ENCODE measurements at regions not wholly inside any gene's neighbourhood (a gene's known extent, or its start where the extent isn't known, plus 50 kb on each side); places are given as distances from the start of the nearest gene placed in this dataset.
"Not testable (repeated sequence)": the region's sequence is repeated elsewhere in the genome, so short reads cannot be mapped to it uniquely, and the experiment has no call there.

DNA sequence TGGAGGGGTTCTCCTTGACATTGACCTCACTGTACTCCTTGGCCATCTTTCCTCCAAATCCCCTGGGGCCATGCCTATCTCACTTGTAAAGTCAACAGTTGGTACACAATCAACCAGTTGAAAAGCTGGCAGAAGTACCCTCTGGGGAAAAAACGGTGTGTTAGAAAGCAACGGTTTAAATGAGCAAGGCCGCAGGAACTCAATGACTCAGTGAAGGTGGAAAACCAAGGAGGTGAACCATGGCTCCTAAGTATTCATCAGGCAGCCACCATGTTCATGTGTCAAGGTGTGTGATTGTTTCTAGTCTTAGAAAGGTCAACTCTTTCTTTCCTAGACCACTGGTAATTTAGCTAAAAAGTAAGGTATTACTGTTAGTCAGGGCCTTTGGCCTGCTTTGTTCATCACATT, 130.9 kb upstream of the SATB1 start:
- Mint-ChIP-seq H3K27me3 (no peaks in the 10 kb centered on the region), H3K27ac (no peak overlapping the region), H3K4me1 (peaks cover 37% of the 10 kb centered on the region), H3K9me3 (peaks cover 7% of the 10 kb centered on the region), H3K36me3 (peaks cover 14% of the 10 kb centered on the region), H3K4me3 (no peak overlapping the region)
- POLR2A ChIA-PET, result interaction anchor here (2.5 kb wide), 1 partner anchor 157 kb away, joined by 8 read pairs; no protein-coding TSS in a partner anchor
- no peak for DNase-seq
- ATAC-seq (ENCODE audit: low read depth), result no peak

DNA sequence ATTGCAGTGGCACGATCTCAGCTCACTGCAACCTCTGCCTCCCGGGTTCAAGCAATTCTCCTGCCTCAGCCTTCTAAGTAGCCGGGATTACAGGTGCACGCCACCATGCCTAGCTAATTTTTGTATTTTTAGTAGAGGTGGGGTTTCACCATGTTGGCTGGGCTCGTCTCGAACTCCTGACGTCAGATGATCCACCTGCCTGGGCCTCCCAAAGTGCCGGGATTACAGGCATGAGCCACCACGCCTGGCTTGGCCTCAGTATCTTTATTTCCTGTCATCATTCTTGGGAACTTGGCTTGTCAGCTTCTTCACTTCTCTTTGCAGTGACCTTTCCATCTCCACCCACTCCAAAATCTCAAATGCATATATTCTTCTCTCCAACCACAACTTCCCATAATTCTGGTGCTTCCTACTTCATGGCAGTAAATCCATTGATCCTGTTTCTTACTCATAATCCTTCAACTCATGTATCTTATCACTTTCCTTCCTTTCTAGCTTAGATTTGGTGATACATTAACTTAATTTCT, 127.5 kb upstream of the SATB1 start:
- not testable (repeated sequence) for H3K36me3 Mint-ChIP-seq; ATAC-seq (ENCODE audit: low read depth); H3K27me3 Mint-ChIP-seq; H3K4me3 Mint-ChIP-seq; H3K9me3 Mint-ChIP-seq; H3K27ac Mint-ChIP-seq; DNase-seq
- POLR2A ChIA-PET, result interaction anchor here (0.7 kb wide), 1 partner anchor 1501 kb away, joined by 3 read pairs; no protein-coding TSS in a partner anchor
- H3K4me1 Mint-ChIP-seq, result peaks cover 14% of the 10 kb centered on the region

DNA sequence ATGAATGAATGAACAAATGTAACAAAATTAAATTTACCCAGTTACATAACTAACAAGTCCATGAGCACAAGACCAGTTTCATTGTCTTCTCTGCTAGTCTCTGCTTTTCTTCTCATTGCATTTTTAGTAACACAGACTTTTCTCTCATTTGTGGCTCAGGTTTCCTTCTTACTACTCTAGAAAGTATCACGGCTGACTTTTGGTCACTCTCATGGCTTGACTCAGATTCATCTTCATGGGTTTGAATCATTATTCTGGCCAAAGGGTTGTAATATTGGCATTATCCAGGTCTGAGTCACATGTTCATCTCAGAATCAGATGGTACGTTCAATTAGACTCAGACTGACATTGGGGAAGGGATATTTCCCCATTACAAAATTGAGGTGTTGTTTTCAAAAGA, 121.5 kb upstream of the SATB1 start:
- Mint-ChIP-seq H3K27me3 (no peaks in the 10 kb centered on the region), H3K36me3 (peaks cover 20% of the 10 kb centered on the region), H3K4me1 (peaks cover 1% of the 10 kb centered on the region), H3K9me3 (peaks cover 12% of the 10 kb centered on the region), H3K4me3 (no peak overlapping the region), H3K27ac (no peak overlapping the region)
- DNase-seq (no peak), ATAC-seq (ENCODE audit: low read depth) (no peak)
- POLR2A ChIA-PET, result no interaction called here

DNA sequence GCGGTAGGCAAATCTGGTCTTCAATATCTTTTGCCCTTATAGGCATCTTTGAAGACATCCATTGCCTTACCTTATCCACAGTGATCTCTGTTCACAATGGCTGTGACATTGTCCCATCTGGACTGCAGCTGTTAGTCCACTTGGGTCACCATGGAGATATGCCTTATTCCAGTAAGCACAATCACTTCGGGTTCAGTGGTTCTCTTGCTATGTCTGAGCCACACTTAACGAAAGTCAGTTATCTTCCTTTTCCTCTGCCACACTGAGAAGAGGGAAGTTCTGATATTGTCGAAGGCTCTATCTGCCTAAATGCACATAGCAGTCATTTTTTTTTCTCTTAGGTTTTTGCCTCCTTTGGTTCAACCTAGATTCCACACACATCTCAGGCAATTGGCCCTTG, 119.0 kb upstream of the SATB1 start:
- Mint-ChIP-seq H3K27me3 (no peaks in the 10 kb centered on the region), H3K27ac (no peak overlapping the region), H3K4me1 (peaks cover 1% of the 10 kb centered on the region), H3K9me3 (peaks cover 8% of the 10 kb centered on the region), H3K36me3 (peaks cover 19% of the 10 kb centered on the region), H3K4me3 (no peak overlapping the region)
- POLR2A ChIA-PET, result no interaction called here
- DNase-seq (no peak), ATAC-seq (ENCODE audit: low read depth) (no peak)

DNA sequence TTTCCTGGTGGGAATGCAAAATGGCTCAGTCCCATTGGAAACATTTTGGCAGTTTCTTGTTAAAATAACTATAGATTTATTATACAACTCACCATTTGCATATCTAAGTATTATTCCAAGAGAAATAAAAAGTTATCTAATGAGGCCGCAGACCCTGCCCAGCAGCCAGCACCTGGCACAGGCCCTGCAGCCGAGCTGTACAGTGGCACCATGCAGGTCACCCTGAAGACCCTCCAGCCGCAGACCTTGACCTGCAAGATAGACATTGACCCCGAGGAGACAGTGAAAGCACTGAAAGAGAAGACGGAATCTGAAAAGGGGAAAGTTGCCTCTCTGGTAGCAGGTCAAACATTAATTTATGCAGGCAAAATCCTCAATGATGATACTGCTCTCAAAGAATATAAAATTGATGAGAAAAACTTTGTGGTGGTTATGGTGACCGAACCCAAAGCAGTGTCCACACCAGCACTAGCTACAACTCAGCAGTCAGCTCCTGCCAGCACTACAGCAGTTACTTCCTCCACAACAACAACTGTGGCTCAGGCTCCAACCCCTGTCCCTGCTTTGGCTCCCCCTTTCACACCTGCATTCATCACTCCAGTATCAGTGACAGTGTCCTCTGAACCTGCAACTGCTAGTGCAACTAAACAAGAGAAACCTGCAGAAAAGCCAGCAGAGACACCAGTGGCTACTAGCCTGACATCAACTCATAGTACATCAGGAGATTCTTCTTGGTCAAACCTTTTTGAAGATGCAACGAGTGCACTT, 113.5 kb upstream of the SATB1 start:
- no peaks in the 10 kb centered on the region for H3K4me1 Mint-ChIP-seq
- H3K27ac Mint-ChIP-seq, result no peak overlapping the region
- no peaks in the 10 kb centered on the region for H3K27me3 Mint-ChIP-seq
- no peak for ATAC-seq (ENCODE audit: low read depth)
- DNase-seq, result no peak
- H3K9me3 Mint-ChIP-seq, result peaks cover 4% of the 10 kb centered on the region
- H3K4me3 Mint-ChIP-seq, result no peak overlapping the region
- peaks cover 9% of the 10 kb centered on the region for H3K36me3 Mint-ChIP-seq
- POLR2A ChIA-PET, result no interaction called here

DNA sequence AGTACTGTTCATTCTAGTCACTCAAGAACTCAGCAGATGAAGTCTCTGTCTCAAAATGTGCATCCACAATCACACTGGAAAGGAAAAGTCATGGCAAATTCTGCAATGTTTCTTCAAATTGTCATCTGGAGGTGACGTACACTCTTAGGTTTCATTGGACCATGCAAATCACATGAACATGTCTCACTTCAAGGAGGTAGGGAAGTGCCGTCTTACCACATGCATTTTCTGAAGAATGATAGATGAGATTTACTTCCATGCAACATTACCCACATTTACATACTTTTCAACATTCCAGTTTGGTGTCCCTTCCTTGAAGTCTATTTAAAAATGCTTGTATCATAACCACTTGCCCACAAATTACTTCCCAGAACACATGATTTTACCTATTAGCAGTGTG, 107.9 kb upstream of the SATB1 start:
- Mint-ChIP-seq H3K36me3 (peaks cover 27% of the 10 kb centered on the region), H3K9me3 (peaks cover 2% of the 10 kb centered on the region), H3K27me3 (no peaks in the 10 kb centered on the region), H3K27ac (no peak overlapping the region), H3K4me1 (peaks cover 2% of the 10 kb centered on the region), H3K4me3 (no peak overlapping the region)
- POLR2A ChIA-PET, result no interaction called here
- ATAC-seq (ENCODE audit: low read depth) (no peak), DNase-seq (no peak)

DNA sequence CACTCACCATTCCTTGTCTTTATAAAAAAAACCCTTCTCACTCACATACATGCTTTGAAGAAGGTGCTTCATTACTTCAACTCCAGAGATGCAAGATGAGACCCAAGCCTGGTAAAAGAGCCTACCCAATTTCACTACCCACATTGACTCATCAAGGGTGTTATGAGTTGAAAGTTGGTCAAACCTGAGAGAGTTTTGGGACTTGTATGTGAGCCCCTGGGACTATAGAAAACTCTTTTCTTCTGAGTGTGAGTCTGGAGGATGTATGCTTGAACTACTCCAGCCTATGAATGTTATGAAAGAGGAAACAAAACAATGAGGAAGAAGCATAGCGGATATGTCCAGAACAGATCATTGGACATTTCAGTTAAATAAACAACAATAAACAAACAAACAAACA, 106.5 kb upstream of the SATB1 start:
- POLR2A ChIA-PET, result no interaction called here
- no peak overlapping the region for H3K27ac Mint-ChIP-seq
- no peak for ATAC-seq (ENCODE audit: low read depth)
- peaks cover 6% of the 10 kb centered on the region for H3K9me3 Mint-ChIP-seq
- no peak for DNase-seq
- H3K36me3 Mint-ChIP-seq, result peaks cover 35% of the 10 kb centered on the region
- H3K4me3 Mint-ChIP-seq, result no peak overlapping the region
- peaks cover 6% of the 10 kb centered on the region for H3K4me1 Mint-ChIP-seq
- no peaks in the 10 kb centered on the region for H3K27me3 Mint-ChIP-seq

DNA sequence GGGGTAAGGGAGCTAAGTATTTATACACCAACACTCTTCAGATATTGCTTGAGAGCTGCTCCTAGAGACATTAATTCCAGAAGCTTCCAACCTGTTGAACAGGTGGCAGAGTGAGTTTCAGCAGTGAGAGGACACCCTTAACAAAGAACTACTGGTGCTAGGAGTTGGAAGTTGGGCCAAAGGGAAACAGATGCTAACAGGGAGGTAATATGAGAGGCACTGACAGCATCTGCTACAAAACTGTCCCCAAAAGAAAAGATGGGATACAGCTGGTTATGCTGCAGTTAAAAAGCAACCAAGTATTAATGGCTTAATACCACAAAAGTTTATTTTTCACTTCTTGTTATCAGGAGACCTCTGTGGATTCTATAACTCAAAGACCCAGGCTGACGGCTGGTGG, 104.5 kb upstream of the SATB1 start:
- peaks cover 49% of the 10 kb centered on the region for H3K36me3 Mint-ChIP-seq
- no peak overlapping the region for H3K27ac Mint-ChIP-seq
- POLR2A ChIA-PET, result no interaction called here
- no peak for DNase-seq
- H3K9me3 Mint-ChIP-seq, result peaks cover 16% of the 10 kb centered on the region
- peaks cover 6% of the 10 kb centered on the region for H3K4me1 Mint-ChIP-seq
- H3K27me3 Mint-ChIP-seq, result no peaks in the 10 kb centered on the region
- H3K4me3 Mint-ChIP-seq, result no peak overlapping the region
- no peak for ATAC-seq (ENCODE audit: low read depth)

DNA sequence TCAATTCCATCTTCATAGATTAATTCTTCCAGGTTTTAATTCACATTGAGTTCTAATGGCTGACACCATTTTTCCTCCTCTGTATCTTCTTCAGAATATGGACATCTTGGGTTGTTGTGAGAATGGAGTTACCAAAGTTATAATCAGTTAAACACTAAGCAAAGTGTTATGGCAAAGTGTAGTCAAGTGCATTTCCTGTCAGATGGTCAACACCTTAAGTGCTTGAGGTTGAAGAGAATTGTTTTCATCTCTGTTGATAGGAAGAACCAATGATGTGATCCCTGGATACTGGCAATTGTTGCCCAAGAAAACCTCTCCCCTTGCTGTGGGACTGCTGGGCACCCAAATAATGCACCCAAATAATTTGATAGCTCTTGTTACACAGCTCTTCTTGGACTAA, 102.6 kb upstream of the SATB1 start:
- POLR2A ChIA-PET, result no interaction called here
- DNase-seq (no peak), ATAC-seq (ENCODE audit: low read depth) (no peak)
- H3K27me3 Mint-ChIP-seq, result no peaks in the 10 kb centered on the region
- H3K4me3 Mint-ChIP-seq, result no peak overlapping the region
- peaks cover 49% of the 10 kb centered on the region for H3K36me3 Mint-ChIP-seq
- peaks cover 20% of the 10 kb centered on the region for H3K9me3 Mint-ChIP-seq
- H3K27ac Mint-ChIP-seq, result no peak overlapping the region
- H3K4me1 Mint-ChIP-seq, result peaks cover 6% of the 10 kb centered on the region

DNA sequence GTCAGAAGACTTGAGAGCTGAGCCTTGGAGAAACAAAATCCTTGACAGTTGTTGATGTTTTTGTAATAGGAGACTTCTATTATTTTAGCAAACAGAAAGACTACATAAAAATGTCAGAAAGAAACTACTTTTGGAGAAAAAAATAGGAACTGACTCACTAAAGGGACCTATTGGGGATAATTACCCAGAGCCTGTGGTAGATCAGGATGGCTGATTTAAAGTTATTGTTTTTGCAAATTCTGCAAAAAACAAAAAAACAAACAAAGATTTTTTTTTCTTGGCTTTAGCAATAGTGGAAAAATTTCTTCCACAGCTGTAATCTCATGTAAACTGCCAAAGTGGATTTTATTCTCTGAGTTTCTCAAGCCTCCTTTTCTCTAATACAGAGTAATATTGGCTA, 101.5 kb upstream of the SATB1 start:
- no peaks in the 10 kb centered on the region for H3K27me3 Mint-ChIP-seq
- H3K27ac Mint-ChIP-seq, result no peak overlapping the region
- peaks cover 6% of the 10 kb centered on the region for H3K4me1 Mint-ChIP-seq
- no peak overlapping the region for H3K4me3 Mint-ChIP-seq
- H3K36me3 Mint-ChIP-seq, result peaks cover 47% of the 10 kb centered on the region
- POLR2A ChIA-PET, result no interaction called here
- ATAC-seq (ENCODE audit: low read depth) (no peak), DNase-seq (no peak)
- peaks cover 20% of the 10 kb centered on the region for H3K9me3 Mint-ChIP-seq

DNA sequence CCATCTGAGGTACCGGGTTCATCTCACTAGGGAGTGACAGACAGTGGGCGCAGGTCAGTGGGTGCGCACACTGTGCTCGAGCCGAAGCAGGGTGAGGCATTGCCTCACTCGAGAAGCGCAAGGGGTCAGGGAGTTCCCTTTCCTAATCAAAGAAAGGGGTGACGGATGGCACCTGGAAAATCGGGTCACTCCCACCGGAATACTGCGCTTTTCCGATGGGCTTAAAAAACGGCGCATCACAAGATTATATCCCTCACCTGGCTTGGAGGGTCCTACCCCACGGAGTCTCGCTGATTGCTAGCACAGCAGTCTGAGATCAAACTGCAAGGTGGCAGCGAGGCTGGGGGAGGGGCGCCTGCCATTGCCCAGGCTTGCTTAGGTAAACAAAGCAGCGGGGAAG, 91.0 kb upstream of the SATB1 start:
- H3K9me3 Mint-ChIP-seq; H3K4me3 Mint-ChIP-seq; H3K4me1 Mint-ChIP-seq; ATAC-seq (ENCODE audit: low read depth); DNase-seq; H3K27ac Mint-ChIP-seq; H3K27me3 Mint-ChIP-seq; POLR2A ChIA-PET: not testable (repeated sequence)
- peaks cover 17% of the 10 kb centered on the region for H3K36me3 Mint-ChIP-seq

DNA sequence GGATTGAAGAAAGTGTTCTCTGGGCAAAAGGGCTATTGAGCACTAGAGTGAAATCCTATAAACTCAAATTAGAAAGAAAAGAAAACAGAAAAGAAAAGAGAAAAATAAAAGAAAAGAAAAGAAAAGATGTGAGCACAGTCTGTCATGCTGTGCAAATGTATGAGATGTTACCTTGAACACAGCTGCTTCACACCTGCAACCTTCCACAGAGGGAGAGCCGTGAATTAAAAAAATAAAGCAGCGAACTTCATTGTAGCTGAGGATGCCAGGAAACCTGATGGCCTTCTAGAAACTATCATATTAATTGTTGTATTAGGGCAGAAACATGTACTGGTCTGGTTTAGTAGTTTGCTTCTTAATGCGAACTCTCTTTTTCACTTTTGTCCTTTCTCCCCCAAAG, 88.0 kb upstream of the SATB1 start:
- no peak for ATAC-seq (ENCODE audit: low read depth)
- H3K27me3 Mint-ChIP-seq, result no peaks in the 10 kb centered on the region
- H3K36me3 Mint-ChIP-seq, result peaks cover 28% of the 10 kb centered on the region
- peaks cover 10% of the 10 kb centered on the region for H3K9me3 Mint-ChIP-seq
- POLR2A ChIA-PET, result no interaction called here
- no peak for DNase-seq
- H3K4me1 Mint-ChIP-seq, result peaks cover 11% of the 10 kb centered on the region
- H3K27ac Mint-ChIP-seq, result no peak overlapping the region
- no peak overlapping the region for H3K4me3 Mint-ChIP-seq

DNA sequence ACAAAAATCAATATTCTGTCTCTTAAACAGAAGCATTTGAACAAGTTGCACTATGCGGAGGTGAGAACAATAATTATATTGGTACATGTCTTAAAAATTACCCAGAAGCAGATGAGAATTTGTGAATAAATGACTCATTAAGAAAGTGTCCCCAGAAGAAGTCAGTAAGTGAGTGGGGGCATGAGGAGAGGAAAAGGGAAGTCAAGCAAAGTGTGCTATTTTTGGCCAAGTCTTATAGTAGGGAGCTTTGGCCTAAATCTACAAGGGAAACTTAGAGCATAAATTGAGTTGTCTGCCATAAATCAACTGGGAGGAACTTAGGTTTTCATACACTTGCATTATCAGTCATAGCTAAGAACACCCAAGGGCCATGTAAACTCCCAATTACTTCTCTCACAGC, 86.9 kb upstream of the SATB1 start:
- Mint-ChIP-seq H3K27me3 (no peaks in the 10 kb centered on the region), H3K9me3 (peaks cover 10% of the 10 kb centered on the region), H3K36me3 (peaks cover 28% of the 10 kb centered on the region), H3K4me3 (no peak overlapping the region), H3K27ac (no peak overlapping the region), H3K4me1 (peaks cover 11% of the 10 kb centered on the region)
- ATAC-seq (ENCODE audit: low read depth) (no peak), DNase-seq (no peak)
- POLR2A ChIA-PET, result no interaction called here

DNA sequence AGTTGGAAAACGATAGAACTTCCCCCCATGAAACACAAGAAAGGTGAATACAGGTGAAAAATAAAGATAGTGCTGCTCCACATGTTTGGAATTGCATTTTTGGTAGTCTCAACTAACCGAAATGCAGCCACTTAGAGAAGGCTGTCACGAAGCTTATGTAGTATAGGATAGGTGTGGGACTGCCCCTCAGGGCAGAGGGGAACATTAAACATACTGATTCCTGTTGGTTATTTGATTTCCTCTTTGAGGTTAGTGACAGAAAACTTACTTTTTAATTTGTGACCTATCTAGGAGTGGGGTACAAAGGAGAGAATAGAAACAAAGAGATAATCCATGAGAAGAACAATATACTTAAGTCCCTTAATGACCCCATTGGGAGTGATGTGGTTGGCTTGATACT, 85.8 kb upstream of the SATB1 start:
- peaks cover 11% of the 10 kb centered on the region for H3K4me1 Mint-ChIP-seq
- H3K27me3 Mint-ChIP-seq, result no peaks in the 10 kb centered on the region
- ATAC-seq (ENCODE audit: low read depth), result no peak
- H3K9me3 Mint-ChIP-seq, result peaks cover 9% of the 10 kb centered on the region
- no peak overlapping the region for H3K4me3 Mint-ChIP-seq
- POLR2A ChIA-PET, result no interaction called here
- DNase-seq, result no peak
- no peak overlapping the region for H3K27ac Mint-ChIP-seq
- peaks cover 26% of the 10 kb centered on the region for H3K36me3 Mint-ChIP-seq

Data from activated naive CD8-positive, alpha-beta T cell treated with anti-CD3 and anti-CD28 coated beads, Interleukin-2, amount 10 ng/mL, durations not matched to agents 7 days and 5 days (primary cell).